ENCODE measurements at regions not wholly inside any gene's neighbourhood (a gene's known extent, or its start where the extent isn't known, plus 50 kb on each side); places are given as distances from the start of the nearest gene placed in this dataset.

GRCh38 chr5:174189654-174190541, 144.4 kb downstream of the NSG2 start:
- DNase-seq (ENCODE audit: extremely low read depth, low read depth), result no peak

DNA sequence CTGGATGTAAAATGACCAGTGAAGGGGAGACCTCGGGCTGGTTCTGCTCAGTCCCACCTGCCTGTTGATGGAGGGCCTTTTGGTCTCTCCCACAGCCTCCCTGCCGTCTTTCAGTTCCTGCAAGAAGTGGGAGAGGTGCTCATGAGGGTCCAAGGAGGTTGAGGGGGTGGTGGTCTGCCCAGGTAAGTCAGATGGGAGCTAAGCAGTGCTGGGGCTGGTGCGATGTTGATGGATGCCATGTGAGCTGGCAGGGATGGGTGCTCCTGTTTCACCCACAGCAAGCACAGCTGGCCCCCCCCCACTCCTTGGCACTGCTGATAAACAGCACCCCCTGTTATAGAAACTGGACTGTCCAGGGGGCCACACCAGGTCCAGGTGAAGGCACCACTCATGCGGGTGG, 145.6 kb downstream of the NSG2 start:
- no peak for TF ChIP-seq CTCF (IDR thresholded peaks at IDR 0.05; ENCODE audit: low read depth, low read length, missing control alignments)
- DNase-seq (ENCODE audit: extremely low read depth, low read depth), result no peak
- no peak overlapping the region for H3K4me3 ChIP-seq (replicated peaks; ENCODE audit: low read depth, low read length)

More at GRCh38 chr5:174189654-174190541, 144.4 kb downstream of the NSG2 start:
- no peak for TF ChIP-seq CTCF (IDR thresholded peaks at IDR 0.05; ENCODE audit: low read depth, low read length, missing control alignments)
- H3K4me3 ChIP-seq (replicated peaks; ENCODE audit: low read depth, low read length), result no peak overlapping the region

DNA sequence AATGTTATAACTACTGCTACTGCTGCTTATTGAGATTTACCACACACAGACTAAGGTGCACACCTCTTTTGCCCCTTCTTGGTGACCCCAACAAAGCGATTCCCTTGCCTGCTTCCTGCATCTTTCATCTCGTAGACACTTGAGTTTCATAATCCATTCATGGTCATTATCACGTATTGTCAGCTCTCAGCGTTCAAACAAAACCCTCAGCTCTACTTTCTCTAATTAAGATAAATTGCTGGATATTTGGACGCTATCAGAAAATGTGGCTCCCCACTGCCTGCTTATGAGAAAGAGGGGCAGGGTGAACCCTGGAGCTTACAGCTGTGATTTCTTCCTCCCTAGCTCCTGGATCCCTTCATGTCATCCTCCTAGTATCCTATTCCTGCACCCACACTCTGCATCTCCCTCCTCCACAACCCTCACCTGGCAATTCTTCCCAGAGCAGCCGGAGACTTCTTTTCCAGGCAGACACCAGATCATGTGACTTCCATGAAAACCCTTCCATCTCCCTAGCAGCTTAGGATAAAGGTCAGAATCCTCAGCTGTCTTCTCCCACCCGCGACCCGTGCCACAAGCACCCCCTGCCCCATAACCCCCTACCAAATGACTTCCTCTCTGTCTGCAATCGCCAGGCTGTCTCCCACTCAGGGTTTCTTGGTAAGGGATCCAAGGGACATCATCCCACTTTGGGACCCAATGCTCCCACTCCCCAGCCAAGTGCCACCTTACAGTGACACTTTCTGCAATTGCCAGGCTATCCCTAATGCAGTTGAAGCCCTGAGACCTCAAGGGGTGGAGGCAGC, 146.5 kb downstream of the NSG2 start:
- TF ChIP-seq CTCF (IDR thresholded peaks at IDR 0.05; ENCODE audit: low read depth, low read length, missing control alignments), result no peak
- H3K4me3 ChIP-seq (replicated peaks; ENCODE audit: low read depth, low read length), result no peak overlapping the region
- no peak for DNase-seq (ENCODE audit: extremely low read depth, low read depth)

- no peak overlapping the region for H3K4me3 ChIP-seq (replicated peaks; ENCODE audit: low read depth, low read length)
- TF ChIP-seq CTCF (IDR thresholded peaks at IDR 0.05; ENCODE audit: low read depth, low read length, missing control alignments), result no peak
- no peak for DNase-seq (ENCODE audit: extremely low read depth, low read depth)
Measured at GRCh38 chr5:174192901-174193300, 147.4 kb downstream of the NSG2 start.

- DNase-seq (ENCODE audit: extremely low read depth, low read depth), result no peak
- H3K4me3 ChIP-seq (replicated peaks; ENCODE audit: low read depth, low read length), result no peak overlapping the region
- TF ChIP-seq CTCF (IDR thresholded peaks at IDR 0.05; ENCODE audit: low read depth, low read length, missing control alignments), result no peak
Measured at GRCh38 chr5:174195517-174195916, 150.0 kb downstream of the NSG2 start.

DNA sequence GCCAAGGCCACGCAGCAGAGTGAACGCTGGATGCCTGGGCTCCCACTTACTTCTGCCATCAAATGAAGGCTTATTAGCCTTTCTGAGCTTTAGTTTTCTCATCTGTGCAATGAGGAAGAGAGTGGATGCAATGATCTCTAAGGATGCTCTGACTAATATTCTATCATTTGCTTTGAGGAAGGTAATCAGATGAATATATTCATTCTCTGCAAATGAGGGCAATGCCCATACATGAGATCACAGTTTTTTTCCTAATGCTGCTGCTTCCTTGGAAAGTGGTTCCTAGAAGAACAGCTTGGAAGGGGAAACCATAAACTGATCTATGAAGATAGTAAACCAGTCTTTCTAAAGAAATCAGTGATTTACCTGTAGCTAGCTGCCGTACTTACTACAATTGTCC, 152.4 kb downstream of the NSG2 start:
- H3K4me3 ChIP-seq (replicated peaks; ENCODE audit: low read depth, low read length), result no peak overlapping the region
- no peak for DNase-seq (ENCODE audit: extremely low read depth, low read depth)
- no peak for TF ChIP-seq CTCF (IDR thresholded peaks at IDR 0.05; ENCODE audit: low read depth, low read length, missing control alignments)

Data from HFF-Myc (cell line).